ENCODE measurements at regions not wholly inside any gene's neighbourhood (a gene's known extent, or its start where the extent isn't known, plus 50 kb on each side); places are given as distances from the start of the nearest gene placed in this dataset.

- TF ChIP-seq ZNF232 (CRISPR knock-in tag; IDR thresholded peaks at IDR 0.05) (no peak), ZNF431 (CRISPR knock-in tag; IDR thresholded peaks at IDR 0.05) (no peak), MEF2A (IDR thresholded peaks at IDR 0.05; ENCODE audit: control insufficient read depth, low read depth, low read length) (no peak), JUND (IDR thresholded peaks at IDR 0.05; ENCODE audit: borderline replicate concordance, low read depth, low read length) (no peak), JUND (tag; IDR thresholded peaks at IDR 0.05; ENCODE audit: borderline replicate concordance, low read depth, low read length) (0 out of 3 replicates have a peak, but pooled peaks have one; percentile 35), PRDM10 (IDR thresholded peaks at IDR 0.05; ENCODE audit: partially characterized antibody) (peak; percentile 34), EP400 (IDR thresholded peaks at IDR 0.05) (0 out of 2 replicates have a peak, but pooled peaks have one; percentile 32), MAZ (CRISPR knock-in tag; conservative IDR thresholded peaks at IDR 0.05 in 1 of 2, IDR thresholded peaks at IDR 0.05 in 1 of 2) (peak in 1 of 2 experiments; percentile 73; a peak in 2 of 4 replicates), ARID2 (IDR thresholded peaks at IDR 0.05) (peak; percentile 78; the same call in 1 of the 2 replicates), HLTF (IDR thresholded peaks at IDR 0.05) (peak; percentile 56; the same call in 1 of the 2 replicates), RCOR1 (IDR thresholded peaks at IDR 0.05; ENCODE audit: borderline replicate concordance in 1 of 2, low read depth in 2 of 2, low read length in 2 of 2) (0 out of 4 replicates have a peak, but pooled peaks of 1 of the 2 experiments have one; percentile 24), TBL1XR1 (IDR thresholded peaks at IDR 0.05; ENCODE audit: low read length in 2 of 2) (peak in 1 of 2 experiments; percentile 7; a peak in 1 of 4 replicates), HMG20B (CRISPR knock-in tag; IDR thresholded peaks at IDR 0.05) (no peak), NUFIP1 (IDR thresholded peaks at IDR 0.05; ENCODE audit: partially characterized antibody) (peak; percentile 39), SP1 (CRISPR knock-in tag; IDR thresholded peaks at IDR 0.05) (peak; percentile 57; the same call in 1 of the 2 replicates)
- TF ChIP-seq, protein P1, sequence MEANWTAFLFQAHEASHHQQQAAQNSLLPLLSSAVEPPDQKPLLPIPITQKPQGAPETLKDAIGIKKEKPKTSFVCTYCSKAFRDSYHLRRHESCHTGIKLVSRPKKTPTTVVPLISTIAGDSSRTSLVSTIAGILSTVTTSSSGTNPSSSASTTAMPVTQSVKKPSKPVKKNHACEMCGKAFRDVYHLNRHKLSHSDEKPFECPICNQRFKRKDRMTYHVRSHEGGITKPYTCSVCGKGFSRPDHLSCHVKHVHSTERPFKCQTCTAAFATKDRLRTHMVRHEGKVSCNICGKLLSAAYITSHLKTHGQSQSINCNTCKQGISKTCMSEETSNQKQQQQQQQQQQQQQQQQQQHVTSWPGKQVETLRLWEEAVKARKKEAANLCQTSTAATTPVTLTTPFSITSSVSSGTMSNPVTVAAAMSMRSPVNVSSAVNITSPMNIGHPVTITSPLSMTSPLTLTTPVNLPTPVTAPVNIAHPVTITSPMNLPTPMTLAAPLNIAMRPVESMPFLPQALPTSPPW (CRISPR knock-in tag; IDR thresholded peaks at IDR 0.05) = peak; percentile 57
- TF ChIP-seq, protein P2, sequence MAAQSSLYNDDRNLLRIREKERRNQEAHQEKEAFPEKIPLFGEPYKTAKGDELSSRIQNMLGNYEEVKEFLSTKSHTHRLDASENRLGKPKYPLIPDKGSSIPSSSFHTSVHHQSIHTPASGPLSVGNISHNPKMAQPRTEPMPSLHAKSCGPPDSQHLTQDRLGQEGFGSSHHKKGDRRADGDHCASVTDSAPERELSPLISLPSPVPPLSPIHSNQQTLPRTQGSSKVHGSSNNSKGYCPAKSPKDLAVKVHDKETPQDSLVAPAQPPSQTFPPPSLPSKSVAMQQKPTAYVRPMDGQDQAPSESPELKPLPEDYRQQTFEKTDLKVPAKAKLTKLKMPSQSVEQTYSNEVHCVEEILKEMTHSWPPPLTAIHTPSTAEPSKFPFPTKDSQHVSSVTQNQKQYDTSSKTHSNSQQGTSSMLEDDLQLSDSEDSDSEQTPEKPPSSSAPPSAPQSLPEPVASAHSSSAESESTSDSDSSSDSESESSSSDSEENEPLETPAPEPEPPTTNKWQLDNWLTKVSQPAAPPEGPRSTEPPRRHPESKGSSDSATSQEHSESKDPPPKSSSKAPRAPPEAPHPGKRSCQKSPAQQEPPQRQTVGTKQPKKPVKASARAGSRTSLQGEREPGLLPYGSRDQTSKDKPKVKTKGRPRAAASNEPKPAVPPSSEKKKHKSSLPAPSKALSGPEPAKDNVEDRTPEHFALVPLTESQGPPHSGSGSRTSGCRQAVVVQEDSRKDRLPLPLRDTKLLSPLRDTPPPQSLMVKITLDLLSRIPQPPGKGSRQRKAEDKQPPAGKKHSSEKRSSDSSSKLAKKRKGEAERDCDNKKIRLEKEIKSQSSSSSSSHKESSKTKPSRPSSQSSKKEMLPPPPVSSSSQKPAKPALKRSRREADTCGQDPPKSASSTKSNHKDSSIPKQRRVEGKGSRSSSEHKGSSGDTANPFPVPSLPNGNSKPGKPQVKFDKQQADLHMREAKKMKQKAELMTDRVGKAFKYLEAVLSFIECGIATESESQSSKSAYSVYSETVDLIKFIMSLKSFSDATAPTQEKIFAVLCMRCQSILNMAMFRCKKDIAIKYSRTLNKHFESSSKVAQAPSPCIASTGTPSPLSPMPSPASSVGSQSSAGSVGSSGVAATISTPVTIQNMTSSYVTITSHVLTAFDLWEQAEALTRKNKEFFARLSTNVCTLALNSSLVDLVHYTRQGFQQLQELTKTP (IDR thresholded peaks at IDR 0.05; ENCODE audit: low read depth in 1 of 2, partially characterized antibody in 2 of 2) = peak in 1 of 2 experiments; percentile 38
- TF ChIP-seq, protein P3, sequence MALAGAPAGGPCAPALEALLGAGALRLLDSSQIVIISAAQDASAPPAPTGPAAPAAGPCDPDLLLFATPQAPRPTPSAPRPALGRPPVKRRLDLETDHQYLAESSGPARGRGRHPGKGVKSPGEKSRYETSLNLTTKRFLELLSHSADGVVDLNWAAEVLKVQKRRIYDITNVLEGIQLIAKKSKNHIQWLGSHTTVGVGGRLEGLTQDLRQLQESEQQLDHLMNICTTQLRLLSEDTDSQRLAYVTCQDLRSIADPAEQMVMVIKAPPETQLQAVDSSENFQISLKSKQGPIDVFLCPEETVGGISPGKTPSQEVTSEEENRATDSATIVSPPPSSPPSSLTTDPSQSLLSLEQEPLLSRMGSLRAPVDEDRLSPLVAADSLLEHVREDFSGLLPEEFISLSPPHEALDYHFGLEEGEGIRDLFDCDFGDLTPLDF (CRISPR knock-in tag; IDR thresholded peaks at IDR 0.05) = no peak
These were observed 119.3 kb upstream of the CDC42BPA start (continued) for GRCh38 chr1:227437495-227438008.
